ENCODE measurements at regions not wholly inside any gene's neighbourhood (a gene's known extent, or its start where the extent isn't known, plus 50 kb on each side); places are given as distances from the start of the nearest gene placed in this dataset.
"Not testable (repeated sequence)": the region's sequence is repeated elsewhere in the genome, so short reads cannot be mapped to it uniquely, and the experiment has no call there.

GRCh38 chr5:163869581-163869980 lies 364.2 kb downstream of the MAT2B start:
- ATAC-seq (ENCODE audit: low read depth) (no peak), DNase-seq (ENCODE audit: low spot score) (no peak)
- Histone ChIP-seq H3K4me1 (ENCODE audit: insufficient read depth, poor library complexity, severe bottlenecking) (no peaks in the 10 kb centered on the region), H3K4me3 (ENCODE audit: severe bottlenecking) (no peak overlapping the region), H3K36me3 (ENCODE audit: low read depth) (no peaks in the 10 kb centered on the region), H3K27me3 (ENCODE audit: insufficient read depth, poor library complexity, severe bottlenecking) (peaks cover 4% of the 10 kb centered on the region), H3K27ac (ENCODE audit: poor library complexity, severe bottlenecking) (no peak overlapping the region), H3K9me3 (ENCODE audit: severe bottlenecking) (no peaks in the 10 kb centered on the region)
- no peak for TF ChIP-seq CTCF (IDR thresholded peaks at IDR 0.05; ENCODE audit: poor library complexity, severe bottlenecking)

GRCh38 chr5:163870441-163870840 lies 365.0 kb downstream of the MAT2B start:
- H3K9me3 ChIP-seq (ENCODE audit: severe bottlenecking): no peaks in the 10 kb centered on the region
- ATAC-seq (ENCODE audit: low read depth): no peak
- H3K4me1 ChIP-seq (ENCODE audit: insufficient read depth, poor library complexity, severe bottlenecking): no peaks in the 10 kb centered on the region
- TF ChIP-seq CTCF (IDR thresholded peaks at IDR 0.05; ENCODE audit: poor library complexity, severe bottlenecking): no peak
- no peaks in the 10 kb centered on the region for H3K27me3 ChIP-seq (ENCODE audit: insufficient read depth, poor library complexity, severe bottlenecking)
- no peak overlapping the region for H3K4me3 ChIP-seq (ENCODE audit: severe bottlenecking)
- no peak for DNase-seq (ENCODE audit: low spot score)
- no peak overlapping the region for H3K27ac ChIP-seq (ENCODE audit: poor library complexity, severe bottlenecking)
- H3K36me3 ChIP-seq (ENCODE audit: low read depth): no peaks in the 10 kb centered on the region

- no peaks in the 10 kb centered on the region for H3K36me3 ChIP-seq (ENCODE audit: low read depth)
- H3K27ac ChIP-seq (ENCODE audit: poor library complexity, severe bottlenecking): no peak overlapping the region
- no peak for DNase-seq (ENCODE audit: low spot score)
- H3K4me1 ChIP-seq (ENCODE audit: insufficient read depth, poor library complexity, severe bottlenecking): no peaks in the 10 kb centered on the region
- H3K4me3 ChIP-seq (ENCODE audit: severe bottlenecking): no peak overlapping the region
- ATAC-seq (ENCODE audit: low read depth): no peak
- no peaks in the 10 kb centered on the region for H3K27me3 ChIP-seq (ENCODE audit: insufficient read depth, poor library complexity, severe bottlenecking)
- no peaks in the 10 kb centered on the region for H3K9me3 ChIP-seq (ENCODE audit: severe bottlenecking)
- no peak for TF ChIP-seq CTCF (IDR thresholded peaks at IDR 0.05; ENCODE audit: poor library complexity, severe bottlenecking)
These were observed 369.0 kb downstream of the MAT2B start for GRCh38 chr5:163874431-163874830.

- H3K9me3 ChIP-seq (ENCODE audit: severe bottlenecking); H3K4me3 ChIP-seq (ENCODE audit: severe bottlenecking); H3K27me3 ChIP-seq (ENCODE audit: insufficient read depth, poor library complexity, severe bottlenecking); ATAC-seq (ENCODE audit: low read depth); H3K27ac ChIP-seq (ENCODE audit: poor library complexity, severe bottlenecking); H3K4me1 ChIP-seq (ENCODE audit: insufficient read depth, poor library complexity, severe bottlenecking); DNase-seq (ENCODE audit: low spot score); H3K36me3 ChIP-seq (ENCODE audit: low read depth): not testable (repeated sequence)
These were observed 369.5 kb downstream of the MAT2B start for GRCh38 chr5:163874912-163875311.

GRCh38 chr5:163877865-163878264 lies 372.4 kb downstream of the MAT2B start:
- no peaks in the 10 kb centered on the region for H3K27me3 ChIP-seq (ENCODE audit: insufficient read depth, poor library complexity, severe bottlenecking)
- H3K9me3 ChIP-seq (ENCODE audit: severe bottlenecking): no peaks in the 10 kb centered on the region
- TF ChIP-seq CTCF (IDR thresholded peaks at IDR 0.05; ENCODE audit: poor library complexity, severe bottlenecking): no peak
- ATAC-seq (ENCODE audit: low read depth) (no peak), DNase-seq (ENCODE audit: low spot score) (no peak)
- no peaks in the 10 kb centered on the region for H3K4me1 ChIP-seq (ENCODE audit: insufficient read depth, poor library complexity, severe bottlenecking)
- no peak overlapping the region for H3K4me3 ChIP-seq (ENCODE audit: severe bottlenecking)
- no peaks in the 10 kb centered on the region for H3K36me3 ChIP-seq (ENCODE audit: low read depth)
- H3K27ac ChIP-seq (ENCODE audit: poor library complexity, severe bottlenecking): no peak overlapping the region
